ENCODE measurements at regions not wholly inside any gene's neighbourhood (a gene's known extent, or its start where the extent isn't known, plus 50 kb on each side); places are given as distances from the start of the nearest gene placed in this dataset.
"Not testable (repeated sequence)": the region's sequence is repeated elsewhere in the genome, so short reads cannot be mapped to it uniquely, and the experiment has no call there.

GRCh38 chr22:25281675-25282345 lies 62.4 kb downstream of the CRYBB2 start:
- no peak for DNase-seq (ENCODE audit: low read depth in 2 of 2, low spot score in 1 of 2)

- DNase-seq (ENCODE audit: low read depth in 2 of 2, low spot score in 1 of 2), result no peak
These were observed 62.9 kb downstream of the CRYBB2 start for GRCh38 chr22:25282346-25282670.

- DNase-seq (ENCODE audit: low read depth in 2 of 2, low spot score in 1 of 2), result no peak
These were observed 63.5 kb downstream of the CRYBB2 start for GRCh38 chr22:25282671-25283561.

GRCh38 chr22:25288481-25288880 lies 69.0 kb downstream of the CRYBB2 start:
- DNase-seq (ENCODE audit: low read depth in 2 of 2, low spot score in 1 of 2), result not testable (repeated sequence)

GRCh38 chr22:25301912-25302311 lies 82.5 kb downstream of the CRYBB2 start:
- not testable (repeated sequence) for DNase-seq (ENCODE audit: low read depth in 2 of 2, low spot score in 1 of 2)

GRCh38 chr22:25309586-25309985 lies 90.1 kb downstream of the CRYBB2 start:
- DNase-seq (ENCODE audit: low read depth in 2 of 2, low spot score in 1 of 2), result not testable (repeated sequence)

- DNase-seq (ENCODE audit: low read depth in 2 of 2, low spot score in 1 of 2), result not testable (repeated sequence)
These were observed 92.5 kb downstream of the CRYBB2 start for GRCh38 chr22:25311924-25312323.

GRCh38 chr22:25318081-25318823 lies 98.8 kb downstream of the CRYBB2 start:
- DNase-seq (ENCODE audit: low read depth in 2 of 2, low spot score in 1 of 2), result no peak

GRCh38 chr22:25327018-25327755 lies 107.7 kb downstream of the CRYBB2 start:
- DNase-seq (ENCODE audit: low read depth in 2 of 2, low spot score in 1 of 2), result no peak

- no peak for DNase-seq (ENCODE audit: low read depth in 2 of 2, low spot score in 1 of 2)
These were observed 111.6 kb downstream of the CRYBB2 start for GRCh38 chr22:25331050-25331449.

GRCh38 chr22:25331911-25332310 lies 112.5 kb downstream of the CRYBB2 start:
- DNase-seq (ENCODE audit: low read depth in 2 of 2, low spot score in 1 of 2), result not testable (repeated sequence)

- DNase-seq (ENCODE audit: low read depth in 2 of 2, low spot score in 1 of 2), result no peak
These were observed 112.9 kb downstream of the CRYBB2 start for GRCh38 chr22:25332386-25332785.

GRCh38 chr22:25334162-25334490 lies 114.7 kb downstream of the CRYBB2 start:
- no peak for DNase-seq (ENCODE audit: low read depth in 2 of 2, low spot score in 1 of 2)

GRCh38 chr22:25334631-25335030 lies 115.2 kb downstream of the CRYBB2 start:
- DNase-seq (ENCODE audit: low read depth in 2 of 2, low spot score in 1 of 2), result not testable (repeated sequence)

- not testable (repeated sequence) for DNase-seq (ENCODE audit: low read depth in 2 of 2, low spot score in 1 of 2)
These were observed 115.8 kb downstream of the CRYBB2 start for GRCh38 chr22:25335276-25335675.

GRCh38 chr22:25340536-25340935 lies 121.1 kb downstream of the CRYBB2 start:
- not testable (repeated sequence) for DNase-seq (ENCODE audit: low read depth in 2 of 2, low spot score in 1 of 2)

GRCh38 chr22:25344366-25344765 lies 124.9 kb downstream of the CRYBB2 start:
- not testable (repeated sequence) for DNase-seq (ENCODE audit: low read depth in 2 of 2, low spot score in 1 of 2)

- no peak for DNase-seq (ENCODE audit: low read depth in 2 of 2, low spot score in 1 of 2)
These were observed 127.7 kb downstream of the CRYBB2 start for GRCh38 chr22:25346859-25347751.

GRCh38 chr22:25347752-25348102 lies 128.3 kb downstream of the CRYBB2 start:
- no peak for DNase-seq (ENCODE audit: low read depth in 2 of 2, low spot score in 1 of 2)

- DNase-seq (ENCODE audit: low read depth in 2 of 2, low spot score in 1 of 2), result no peak
These were observed 129.0 kb downstream of the CRYBB2 start for GRCh38 chr22:25348391-25348790.
